OCI-LY1 (cell line): ENCODE measurements at regions not wholly inside any gene's neighbourhood (a gene's known extent, or its start where the extent isn't known, plus 50 kb on each side); places are given as distances from the start of the nearest gene placed in this dataset.

ENCODE experiments used
- CTCF ChIP-seq: fragments of 200-600 bp; sonication (generic), shearing (Covaris generic); IDR thresholded peaks from 2 replicates; pipeline ENCODE4 v1.5.1; 2017; ENCODE audit warnings: mild to moderate bottlenecking, antibody characterized with exemption, low read length, moderate library complexity, mixed read lengths
- EZH2 ChIP-seq: fragments of 200-600 bp; sonication (generic), shearing (Covaris generic); IDR thresholded peaks from 2 replicates; pipeline ENCODE4 v1.8.0; 2017; ENCODE audit warnings: borderline replicate concordance, mixed run types, mild to moderate bottlenecking, antibody characterized with exemption, low read length, moderate library complexity, mixed read lengths

DNA sequence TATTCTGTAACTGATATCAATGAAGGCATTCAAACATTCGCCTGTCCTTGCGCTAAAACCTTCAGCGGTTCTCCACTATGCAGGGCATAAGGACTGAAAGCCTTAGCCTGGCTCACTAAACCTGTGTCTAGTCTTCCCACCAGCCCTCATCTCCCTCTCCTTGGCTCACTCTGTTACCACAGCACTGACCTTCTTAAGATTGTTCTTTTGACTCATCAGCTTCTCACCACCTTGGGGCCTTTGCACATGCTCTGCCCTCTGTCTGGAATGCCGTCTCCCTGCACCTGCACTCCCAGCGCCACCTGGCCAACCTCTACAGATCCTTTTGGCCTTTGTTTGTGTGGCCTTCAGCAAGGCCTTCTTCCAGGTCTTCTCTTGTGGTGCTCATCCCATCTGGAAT, 131.8 kb upstream of the IER5L start:
- no peak for TF ChIP-seq CTCF
- TF ChIP-seq EZH2, result no peak
